CD4-positive, alpha-beta T cell treated with Interleukin-4 for 1 hour (primary cell): ENCODE measurements at regions not wholly inside any gene's neighbourhood (a gene's known extent, or its start where the extent isn't known, plus 50 kb on each side); places are given as distances from the start of the nearest gene placed in this dataset.

ENCODE experiments used
- DNase-seq, 2 donors: peaks; one replicate each; pipeline ENCODE4 v3.0.0-alpha.2; 2020 to 2022

DNA sequence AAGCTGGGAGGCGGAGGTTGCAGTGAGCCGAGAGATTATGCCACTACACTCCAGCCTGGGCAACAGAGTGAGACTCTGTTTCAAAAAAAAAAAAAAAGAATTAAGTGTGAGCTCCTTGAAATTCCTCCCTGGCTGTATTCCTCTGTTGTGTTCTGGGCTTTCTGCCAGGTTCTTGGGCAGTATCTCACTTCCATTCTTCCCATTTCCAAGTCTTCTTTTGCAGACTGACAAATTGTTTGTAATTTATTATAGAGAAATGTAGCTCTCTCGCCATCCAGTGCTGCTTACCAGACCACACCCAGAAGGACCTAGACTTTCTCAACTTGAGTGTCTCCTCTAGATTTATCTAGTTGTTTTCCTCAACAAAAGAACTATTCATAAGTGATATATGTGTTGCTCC lies 105.0 kb upstream of the ADGRL2 start:
- DNase-seq = no peak

GRCh38 chr1:81693316-81693715 lies 107.4 kb upstream of the ADGRL2 start:
- DNase-seq = no peak

DNA sequence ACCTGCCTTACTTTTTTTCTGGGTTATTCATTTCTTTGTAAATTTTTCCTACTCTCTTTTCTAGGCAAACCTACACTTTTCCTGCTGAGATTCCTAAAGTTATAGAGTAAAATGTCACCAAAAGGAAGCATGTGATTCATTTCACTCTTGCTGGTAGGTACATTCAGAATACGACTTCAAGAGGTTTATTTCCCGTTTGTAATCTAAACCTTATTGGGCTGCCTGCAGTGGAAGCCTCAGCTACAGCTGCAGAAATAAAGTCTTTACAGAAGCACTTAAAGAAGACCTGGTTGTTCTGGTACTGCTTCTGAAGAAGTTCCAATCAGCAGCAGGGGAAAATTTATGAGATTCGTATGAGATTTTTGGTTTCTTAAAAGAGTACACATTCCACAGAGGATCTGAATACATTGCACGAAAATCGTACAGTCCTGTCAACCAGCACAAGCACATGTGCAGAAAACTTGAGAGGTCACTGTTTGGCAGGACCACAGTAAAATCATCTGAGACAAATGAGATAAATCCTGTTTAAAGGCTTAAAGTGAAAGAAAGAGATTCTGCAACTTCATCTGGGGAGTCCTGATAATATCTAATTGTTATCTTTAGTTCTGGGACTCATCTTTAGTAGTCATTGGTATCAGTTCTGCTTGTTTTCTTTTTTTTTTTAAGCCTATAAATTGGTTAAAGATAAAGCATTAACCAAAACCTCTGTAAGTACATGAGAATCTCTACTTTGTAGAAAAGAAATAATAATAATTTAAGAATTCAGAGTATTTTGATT lies 109.9 kb upstream of the ADGRL2 start:
- no peak for DNase-seq

- DNase-seq = no peak
These were observed 111.2 kb upstream of the ADGRL2 start for GRCh38 chr1:81689531-81689941.

DNA sequence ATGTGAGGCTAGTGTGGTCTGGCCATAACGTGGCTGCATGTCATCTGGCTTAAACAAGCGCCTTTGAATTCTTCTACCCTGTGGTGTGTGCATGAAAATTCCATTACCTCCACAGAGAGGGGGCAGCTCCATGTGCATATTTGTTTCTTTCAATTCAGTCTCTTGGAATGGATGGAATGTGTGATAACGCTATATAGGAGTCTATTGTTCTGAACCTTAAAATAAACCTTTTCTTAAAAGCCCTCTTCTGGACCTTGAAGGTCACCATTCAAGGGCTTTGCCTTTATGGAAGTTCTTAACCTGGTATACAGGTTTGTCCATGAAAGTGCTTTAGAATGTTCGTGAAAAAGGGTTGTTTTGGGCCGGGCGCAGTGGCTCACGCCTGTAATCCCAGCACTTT lies 118.2 kb upstream of the ADGRL2 start:
- DNase-seq = no peak

GRCh38 chr1:81681601-81682266 lies 119.0 kb upstream of the ADGRL2 start:
- no peak for DNase-seq

GRCh38 chr1:81681114-81681513 lies 119.6 kb upstream of the ADGRL2 start:
- DNase-seq = no peak

GRCh38 chr1:81679942-81680341 lies 120.8 kb upstream of the ADGRL2 start:
- no peak for DNase-seq

GRCh38 chr1:81678779-81679178 lies 122.0 kb upstream of the ADGRL2 start:
- no peak for DNase-seq

- no peak for DNase-seq
These were observed 128.0 kb upstream of the ADGRL2 start for GRCh38 chr1:81672766-81673165.

GRCh38 chr1:81671038-81671437 lies 129.7 kb upstream of the ADGRL2 start:
- DNase-seq = no peak

GRCh38 chr1:81670286-81670685 lies 130.4 kb upstream of the ADGRL2 start:
- DNase-seq = no peak

GRCh38 chr1:81666586-81666985 lies 134.1 kb upstream of the ADGRL2 start:
- DNase-seq = no peak

GRCh38 chr1:81664341-81664740 lies 136.4 kb upstream of the ADGRL2 start:
- DNase-seq = no peak

DNA sequence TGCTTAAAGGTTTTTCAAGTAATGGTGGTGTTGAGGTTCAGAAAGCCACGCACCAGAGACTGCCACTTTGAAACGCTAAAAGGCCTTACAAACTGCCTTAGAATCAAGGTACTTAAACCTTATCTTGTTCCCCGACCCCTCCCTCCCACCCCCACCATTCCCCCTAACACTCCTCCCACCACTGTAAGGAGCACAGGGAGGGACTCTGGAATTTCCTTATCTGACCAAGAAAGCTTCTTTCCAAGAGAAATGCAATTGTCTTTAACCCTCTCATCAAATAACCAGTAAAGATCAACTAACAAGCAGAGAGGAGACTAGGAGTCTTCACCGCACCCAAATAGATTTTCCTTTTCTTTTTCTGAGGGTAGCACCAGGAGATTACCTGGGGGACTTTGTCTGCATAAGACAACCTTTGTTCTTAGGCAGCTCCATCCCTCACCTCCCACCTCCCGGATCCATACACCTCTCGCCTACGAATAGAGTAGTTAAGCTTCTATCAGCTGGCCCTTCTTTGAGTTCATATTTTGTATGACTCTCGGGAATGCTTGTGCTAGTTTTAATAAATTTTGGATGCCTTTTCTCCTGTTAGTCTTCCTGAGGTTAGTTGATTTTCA lies 137.7 kb upstream of the ADGRL2 start:
- DNase-seq = no peak

- DNase-seq = no peak
These were observed 140.4 kb upstream of the ADGRL2 start for GRCh38 chr1:81660286-81660685.

DNA sequence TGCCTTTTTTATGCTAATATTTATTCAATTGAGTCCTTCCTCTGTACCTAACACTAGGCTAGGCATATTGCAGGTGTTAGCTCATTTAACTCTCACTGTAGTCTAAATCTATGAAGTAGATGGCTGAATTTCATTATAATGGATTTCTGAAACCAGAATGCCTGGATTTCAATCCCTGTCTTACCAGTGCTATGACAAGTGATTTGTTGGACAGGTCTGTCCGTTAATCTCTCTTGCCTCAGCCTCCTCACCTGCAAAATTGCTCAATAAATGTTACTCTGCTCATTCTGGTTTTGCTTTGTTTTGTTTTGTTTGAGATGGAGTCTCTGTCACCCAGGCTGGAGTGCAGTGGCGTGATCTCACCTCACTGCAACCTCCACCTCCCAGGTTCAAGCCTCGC lies 146.1 kb upstream of the ADGRL2 start:
- no peak for DNase-seq

DNA sequence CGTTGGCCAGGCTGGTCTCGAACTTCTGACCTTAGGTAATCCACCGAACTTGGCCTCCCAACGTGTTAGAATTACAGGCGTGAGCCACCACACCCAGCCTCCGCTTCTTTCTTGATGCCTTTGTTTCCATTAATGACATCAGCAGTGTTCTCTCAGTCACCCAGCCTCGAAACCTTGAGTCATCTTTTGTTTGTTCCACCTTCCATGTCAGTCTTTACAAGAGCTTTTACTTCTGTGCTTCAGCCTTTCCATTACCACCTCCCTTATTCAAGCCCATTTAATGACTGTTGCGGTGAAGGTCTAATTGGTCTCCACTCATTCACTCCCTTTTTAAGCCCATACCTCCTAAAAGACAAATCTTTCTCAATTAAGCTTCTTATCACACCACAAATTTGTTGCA lies 146.6 kb upstream of the ADGRL2 start:
- DNase-seq = no peak

DNA sequence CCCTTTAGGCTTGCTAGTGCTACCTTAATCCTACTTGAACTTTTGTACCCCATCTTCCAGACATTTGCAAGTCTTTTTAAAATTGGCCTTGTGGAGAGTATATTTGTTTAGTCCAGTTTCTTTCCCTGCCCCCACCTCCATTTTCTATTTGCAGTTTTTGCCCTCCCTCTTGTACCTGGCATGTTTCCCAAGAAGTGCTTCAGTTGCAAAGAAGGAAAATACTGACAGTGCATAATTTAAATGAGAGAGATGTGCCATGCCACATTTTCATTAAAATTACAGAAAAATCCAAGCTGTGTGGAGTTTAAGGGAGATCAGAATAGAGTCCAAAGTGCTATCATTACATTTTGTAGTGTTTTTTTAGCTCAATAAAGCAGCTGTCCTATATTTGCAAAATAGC lies 150.0 kb upstream of the ADGRL2 start:
- no peak for DNase-seq

GRCh38 chr1:81635816-81636215 lies 164.9 kb upstream of the ADGRL2 start:
- DNase-seq = no peak

DNA sequence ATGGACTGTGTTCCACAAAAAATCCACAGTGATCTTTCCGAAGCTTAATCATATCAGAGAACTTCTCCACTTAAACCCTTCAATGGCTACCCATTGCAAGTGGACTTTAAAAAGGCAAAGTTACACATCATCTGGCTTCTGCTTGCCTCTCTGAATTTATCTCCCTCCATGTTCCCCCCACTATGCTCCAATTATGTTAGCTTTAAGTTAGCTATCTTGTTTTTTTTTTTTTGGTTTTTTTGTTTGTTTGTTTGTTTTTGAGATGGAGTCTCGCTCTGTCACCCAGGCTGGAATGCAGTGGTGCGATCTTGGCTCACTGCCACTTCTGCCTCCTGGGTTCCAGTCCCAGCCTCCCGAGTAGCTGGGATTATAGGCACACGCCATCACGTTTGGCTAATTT lies 166.4 kb upstream of the ADGRL2 start:
- DNase-seq = no peak

- no peak for DNase-seq
These were observed 181.6 kb upstream of the ADGRL2 start for GRCh38 chr1:81619156-81619555.

DNA sequence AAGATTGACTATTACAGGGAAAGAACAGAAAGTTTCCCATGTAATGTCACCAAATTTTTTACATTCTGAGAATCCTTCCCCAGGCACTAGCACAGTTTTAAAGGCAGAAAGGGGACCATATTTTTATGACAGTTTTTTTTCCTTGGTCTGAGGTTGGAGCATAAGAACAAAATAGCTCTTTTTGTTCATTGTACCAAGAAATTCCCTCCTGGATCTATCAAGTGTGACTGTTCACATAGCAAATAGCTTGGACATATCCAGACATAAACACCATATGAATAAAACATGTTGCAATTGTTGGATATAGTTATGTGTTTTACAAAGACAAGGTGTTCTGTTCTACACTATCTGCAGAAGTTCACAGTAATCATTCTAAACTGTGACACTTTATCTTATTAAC lies 182.4 kb upstream of the ADGRL2 start:
- no peak for DNase-seq

DNA sequence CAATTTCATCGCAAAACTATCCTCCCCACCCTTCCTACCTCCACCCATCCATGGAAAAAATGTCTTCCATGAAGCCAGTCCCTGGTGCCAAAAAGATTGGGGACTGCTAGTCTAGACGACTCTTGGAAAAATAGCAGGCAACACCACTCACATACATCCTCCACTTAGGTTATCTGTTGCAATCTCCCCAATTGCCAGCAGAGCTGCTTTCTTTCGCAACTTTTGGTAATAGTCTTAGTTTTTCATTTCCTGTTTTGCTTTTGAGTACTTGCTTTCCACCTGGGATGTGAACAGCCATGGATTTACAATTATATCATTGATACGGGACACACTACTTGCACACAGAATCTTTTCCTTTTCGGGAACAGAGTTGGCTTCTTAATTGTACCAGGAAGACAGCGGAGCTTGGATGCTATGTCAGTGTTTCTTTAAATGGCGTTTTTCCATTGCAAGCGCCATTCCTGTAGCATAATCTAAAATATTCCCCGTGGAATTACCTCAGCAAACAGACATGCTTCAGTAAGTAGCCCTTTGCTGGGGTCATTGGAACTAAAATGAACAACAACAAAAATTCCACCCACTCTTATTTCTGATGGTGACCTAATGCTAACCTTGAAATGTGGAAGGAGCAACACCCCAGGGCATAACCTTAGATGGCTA lies 183.3 kb upstream of the ADGRL2 start:
- DNase-seq = no peak
